SK-N-SH (cell line): ENCODE measurements at regions not wholly inside any gene's neighbourhood (a gene's known extent, or its start where the extent isn't known, plus 50 kb on each side); places are given as distances from the start of the nearest gene placed in this dataset.

Experiments used
- CTCF ChIA-PET: fragments of 300-600, 350-600 bp; formaldehyde crosslinking; extraction: SDS; loops from one replicate; lab custom pipeline; 2021; lab: Yijun Ruan, JAX
- POLR2A ChIA-PET: fragments of 350-600 bp; sonication (Branson Sonifier 250); formaldehyde crosslinking; extraction: SDS; loops from one replicate; lab custom pipeline; 2020; ENCODE audit warnings: antibody characterized with exemption, inconsistent platforms; lab: Yijun Ruan, JAX
- DNase-seq: peaks from one replicate; pipeline ENCODE4 v3.0.0; 2012
- H2AFZ ChIP-seq: fragments of 200-600 bp; sonication (generic); 2 replicates; pipeline ENCODE4 v1.8.1; 2016; ENCODE audit warnings: antibody characterized with exemption, mild to moderate bottlenecking, low read depth
- H3F3A ChIP-seq: fragments of 200-600 bp; sonication (generic); replicated peaks from 2 replicates; pipeline ENCODE3; 2016; ENCODE audit warnings: antibody characterized with exemption, mild to moderate bottlenecking; ENCODE audit not compliant: insufficient read depth
- H3K27ac ChIP-seq, 2 experiments: fragments of 200-500 bp in 1 of 2; fragments of 200-600 bp in 1 of 2; sonication (Bioruptor generic) in 1 of 2; sonication (generic), shearing (Covaris generic) in 1 of 2; 2 replicates each; pipeline versions ENCODE4 v1.5.1 to v1.6.1; 2014 to 2016; ENCODE audit warnings: low read depth in 2 of 2, inconsistent platforms in 1 of 2, low read length in 1 of 2, mild to moderate bottlenecking in 1 of 2, mixed read lengths in 1 of 2
- H3K27me3 ChIP-seq: fragments of 200-600 bp; sonication (generic), shearing (Covaris generic); 2 replicates; pipeline ENCODE4 v1.6.1; 2016; ENCODE audit warnings: mixed run types; ENCODE audit not compliant: insufficient read depth
- H3K36me3 ChIP-seq, 2 experiments: fragments of 200-500 bp in 1 of 2; fragments of 200-600 bp in 1 of 2; sonication (Bioruptor generic) in 1 of 2; sonication (generic) in 1 of 2; replicated peaks in 1 of 2; 2 replicates each; pipeline versions ENCODE3 to v1.5.1; 2014 to 2016; ENCODE audit warnings: low read length in 1 of 2, mild to moderate bottlenecking in 1 of 2; ENCODE audit not compliant: insufficient read depth in 2 of 2, control insufficient read depth in 1 of 2
- H3K4me1 ChIP-seq, 2 experiments: fragments of 200-500 bp in 1 of 2; fragments of 200-600 bp in 1 of 2; sonication (Bioruptor generic) in 1 of 2; sonication (generic), shearing (Covaris generic) in 1 of 2; 2 replicates each; pipeline versions ENCODE4 v1.5.1 to v1.6.1; 2014 to 2016; ENCODE audit warnings: low read depth in 1 of 2, low read length in 1 of 2, mixed run types in 1 of 2; ENCODE audit not compliant: insufficient read depth in 2 of 2, control insufficient read depth in 1 of 2
- H3K4me2 ChIP-seq: fragments of 200-600 bp; sonication (generic), shearing (Covaris generic); 2 replicates; pipeline ENCODE4 v1.6.1; 2017; ENCODE audit warnings: mixed run types
- H3K4me3 ChIP-seq, 2 experiments: fragments of 200-500 bp in 1 of 2; fragments of 200-600 bp in 1 of 2; sonication (Bioruptor generic) in 1 of 2; sonication (generic), shearing (Covaris generic) in 1 of 2; 2 replicates each; pipeline versions ENCODE4 v1.5.1 to v1.8.1; 2014 to 2016; ENCODE audit warnings: low read depth in 2 of 2, inconsistent platforms in 1 of 2, low read length in 1 of 2, mild to moderate bottlenecking in 1 of 2, mixed read lengths in 1 of 2, moderate library complexity in 1 of 2
- H3K79me2 ChIP-seq: fragments of 200-600 bp; sonication (generic); 2 replicates; pipeline ENCODE4 v1.8.1; 2017; ENCODE audit warnings: mild to moderate bottlenecking; ENCODE audit not compliant: insufficient read depth
- H3K9ac ChIP-seq: fragments of 200-600 bp; sonication (generic); 2 replicates; pipeline ENCODE4 v1.6.1; 2017; ENCODE audit warnings: mixed run types
- H3K9me2 ChIP-seq: fragments of 200-600 bp; sonication (generic); 2 replicates; pipeline ENCODE4 v1.6.1; 2017; ENCODE audit warnings: mixed run types
- H3K9me3 ChIP-seq: fragments of 200-600 bp; sonication (generic); 2 replicates; pipeline ENCODE4 v1.6.1; 2017; ENCODE audit warnings: mixed run types, mild to moderate bottlenecking, moderate library complexity
- H4K20me1 ChIP-seq: fragments of 200-600 bp; sonication (generic); 2 replicates; pipeline ENCODE4 v1.6.1; 2017; ENCODE audit warnings: mild to moderate bottlenecking, mixed run types; ENCODE audit not compliant: insufficient read depth
- EP300 ChIP-seq, 2 experiments: IDR thresholded peaks; 2 replicates each; pipeline versions ENCODE4 v1.4.0 to v1.6.1; 2012; ENCODE audit warnings: borderline replicate concordance in 1 of 2, low read depth in 1 of 2, low read length in 1 of 2
- EZH2phosphoT487 ChIP-seq: fragments of 200-600 bp; sonication (generic); IDR thresholded peaks from 2 replicates; pipeline ENCODE4 v1.6.1; 2017; ENCODE audit warnings: low read depth, mixed run types, mild to moderate bottlenecking, antibody characterized with exemption, moderate library complexity, borderline replicate concordance
- FOSL2 ChIP-seq: IDR thresholded peaks from 2 replicates; pipeline ENCODE4 v1.4.0; 2012; ENCODE audit warnings: low read depth, mild to moderate bottlenecking, moderate library complexity, borderline replicate concordance
- FOXM1 ChIP-seq: IDR thresholded peaks from 2 replicates; pipeline ENCODE4 v1.4.0; 2012; ENCODE audit warnings: low read depth, mild to moderate bottlenecking
- GABPA ChIP-seq: IDR thresholded peaks from 2 replicates; pipeline ENCODE4 v1.4.0; 2012; ENCODE audit warnings: low read depth, mild to moderate bottlenecking
- JUND ChIP-seq: IDR thresholded peaks from 2 replicates; pipeline ENCODE4 v1.4.0; 2012
- MEF2A ChIP-seq: IDR thresholded peaks from 2 replicates; pipeline ENCODE4 v1.4.0; 2012; ENCODE audit warnings: low read depth, borderline replicate concordance
- NRF1 ChIP-seq: IDR thresholded peaks from 2 replicates; pipeline ENCODE4 v1.6.1; 2012; ENCODE audit warnings: low read depth, mild to moderate bottlenecking, low read length
- POLR2AphosphoS5 ChIP-seq: IDR thresholded peaks from 2 replicates; pipeline ENCODE4 v1.6.1; 2012; ENCODE audit warnings: low read depth, low read length
- RAD21 ChIP-seq: IDR thresholded peaks from 2 replicates; pipeline ENCODE4 v1.6.1; 2012; ENCODE audit warnings: mild to moderate bottlenecking, low read length
- RCOR1 ChIP-seq: fragments of 150-350 bp; IDR thresholded peaks from 2 replicates; pipeline ENCODE4 v1.6.1; 2017; ENCODE audit warnings: antibody characterized with exemption, low read length
- RFX5 ChIP-seq: IDR thresholded peaks from 2 replicates; pipeline ENCODE4 v1.6.1; 2012; ENCODE audit warnings: mild to moderate bottlenecking, improper control_type of control experiment, low read length
- RXRA ChIP-seq: IDR thresholded peaks from 2 replicates; pipeline ENCODE4 v1.4.0; 2012; ENCODE audit warnings: low read depth, mild to moderate bottlenecking, borderline replicate concordance
- SIN3A ChIP-seq: IDR thresholded peaks from 2 replicates; pipeline ENCODE4 v1.6.1; 2012; ENCODE audit warnings: low read depth, mild to moderate bottlenecking, low read length, moderate library complexity, borderline replicate concordance
- TCF12 ChIP-seq: IDR thresholded peaks from 2 replicates; pipeline ENCODE4 v1.4.0; 2012
- TEAD4 ChIP-seq: IDR thresholded peaks from 2 replicates; pipeline ENCODE4 v1.4.0; 2012; ENCODE audit warnings: mild to moderate bottlenecking, borderline replicate concordance; ENCODE audit not compliant: insufficient read depth
- WGBS: methylation state at CpG from one replicate; pipeline ENCODE4 v1.1.6; 2017; ENCODE audit warnings: low lambda C conversion rate; 5-methylcytosine and 5-hydroxymethylcytosine counted together
- TF ChIP-seq, protein P1 (sequence below): fragments of 150-350 bp; IDR thresholded peaks from 2 replicates; pipeline ENCODE4 v1.6.1; 2017; ENCODE audit warnings: antibody characterized with exemption, low read length, low read depth, borderline replicate concordance
- TF ChIP-seq, protein P2 (sequence below): IDR thresholded peaks from 2 replicates; pipeline ENCODE4 v1.6.1; 2012; ENCODE audit warnings: mild to moderate bottlenecking, low read depth, low read length, moderate library complexity

DNA sequence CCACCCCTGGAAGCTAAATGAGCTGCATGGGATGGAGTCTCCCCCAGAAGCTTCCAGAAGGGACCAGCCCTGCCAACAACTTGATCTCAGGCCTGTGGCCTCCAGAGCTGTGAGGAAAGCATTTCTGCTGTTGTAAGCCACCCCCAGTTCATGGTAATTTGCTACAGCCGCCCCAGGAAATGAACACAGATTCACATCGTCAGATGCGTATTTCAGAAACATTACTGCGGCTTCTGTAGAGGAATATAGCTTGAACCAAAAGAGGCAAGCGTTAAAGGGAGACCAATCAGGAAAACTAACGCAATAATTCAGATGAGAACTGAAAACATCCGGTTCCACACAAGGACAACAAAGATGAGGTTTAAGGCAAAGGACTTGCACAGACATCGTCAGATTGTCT is 128.4 kb upstream of the TBL1X start:
- no peaks in the 10 kb centered on the region for H3K36me3 ChIP-seq
- H2AFZ ChIP-seq = no peak overlapping the region
- H3K4me1 ChIP-seq = peaks cover 9 to 13% of the 10 kb centered on the region in 2 experiments; a peak in 3 of 4 replicates
- H3K27me3 ChIP-seq = 0 out of 2 replicates have a peak, but pooled peaks cover 5% of the 10 kb centered on the region
- POLR2A ChIA-PET = no interaction called here
- TF ChIP-seq POLR2AphosphoS5 (no peak), SIN3A (no peak), TEAD4 (no peak), FOSL2 (no peak), GABPA (no peak), EZH2phosphoT487 (no peak), EP300 (IDR thresholded peaks at IDR 0.05; ENCODE audit: borderline replicate concordance in 1 of 2, low read depth in 1 of 2, low read length in 1 of 2) (no peak), RAD21 (no peak), RFX5 (no peak), TCF12 (no peak), JUND (no peak), RXRA (no peak), MEF2A (no peak), FOXM1 (no peak), RCOR1 (no peak), NRF1 (no peak)
- TF ChIP-seq, protein P1, sequence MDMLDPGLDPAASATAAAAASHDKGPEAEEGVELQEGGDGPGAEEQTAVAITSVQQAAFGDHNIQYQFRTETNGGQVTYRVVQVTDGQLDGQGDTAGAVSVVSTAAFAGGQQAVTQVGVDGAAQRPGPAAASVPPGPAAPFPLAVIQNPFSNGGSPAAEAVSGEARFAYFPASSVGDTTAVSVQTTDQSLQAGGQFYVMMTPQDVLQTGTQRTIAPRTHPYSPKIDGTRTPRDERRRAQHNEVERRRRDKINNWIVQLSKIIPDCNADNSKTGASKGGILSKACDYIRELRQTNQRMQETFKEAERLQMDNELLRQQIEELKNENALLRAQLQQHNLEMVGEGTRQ = no peak
- TF ChIP-seq, protein P2, sequence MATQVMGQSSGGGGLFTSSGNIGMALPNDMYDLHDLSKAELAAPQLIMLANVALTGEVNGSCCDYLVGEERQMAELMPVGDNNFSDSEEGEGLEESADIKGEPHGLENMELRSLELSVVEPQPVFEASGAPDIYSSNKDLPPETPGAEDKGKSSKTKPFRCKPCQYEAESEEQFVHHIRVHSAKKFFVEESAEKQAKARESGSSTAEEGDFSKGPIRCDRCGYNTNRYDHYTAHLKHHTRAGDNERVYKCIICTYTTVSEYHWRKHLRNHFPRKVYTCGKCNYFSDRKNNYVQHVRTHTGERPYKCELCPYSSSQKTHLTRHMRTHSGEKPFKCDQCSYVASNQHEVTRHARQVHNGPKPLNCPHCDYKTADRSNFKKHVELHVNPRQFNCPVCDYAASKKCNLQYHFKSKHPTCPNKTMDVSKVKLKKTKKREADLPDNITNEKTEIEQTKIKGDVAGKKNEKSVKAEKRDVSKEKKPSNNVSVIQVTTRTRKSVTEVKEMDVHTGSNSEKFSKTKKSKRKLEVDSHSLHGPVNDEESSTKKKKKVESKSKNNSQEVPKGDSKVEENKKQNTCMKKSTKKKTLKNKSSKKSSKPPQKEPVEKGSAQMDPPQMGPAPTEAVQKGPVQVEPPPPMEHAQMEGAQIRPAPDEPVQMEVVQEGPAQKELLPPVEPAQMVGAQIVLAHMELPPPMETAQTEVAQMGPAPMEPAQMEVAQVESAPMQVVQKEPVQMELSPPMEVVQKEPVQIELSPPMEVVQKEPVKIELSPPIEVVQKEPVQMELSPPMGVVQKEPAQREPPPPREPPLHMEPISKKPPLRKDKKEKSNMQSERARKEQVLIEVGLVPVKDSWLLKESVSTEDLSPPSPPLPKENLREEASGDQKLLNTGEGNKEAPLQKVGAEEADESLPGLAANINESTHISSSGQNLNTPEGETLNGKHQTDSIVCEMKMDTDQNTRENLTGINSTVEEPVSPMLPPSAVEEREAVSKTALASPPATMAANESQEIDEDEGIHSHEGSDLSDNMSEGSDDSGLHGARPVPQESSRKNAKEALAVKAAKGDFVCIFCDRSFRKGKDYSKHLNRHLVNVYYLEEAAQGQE = no peak
- TF ChIP-seq, all 33 proteins: peak for 0
- Histone ChIP-seq H3F3A (no peaks in the 10 kb centered on the region), H3K79me2 (no peaks in the 10 kb centered on the region), H3K4me2 (no peak overlapping the region), H3K9me3 (no peaks in the 10 kb centered on the region), H3K9me2 (no peaks in the 10 kb centered on the region), H3K4me3 (no peak overlapping the region), H4K20me1 (no peaks in the 10 kb centered on the region), H3K27ac (no peak overlapping the region), H3K9ac (no peak overlapping the region)
- WGBS = 57% methylated on average over 8 of the region's 8 CpGs
- no peak for DNase-seq
- CTCF ChIA-PET = interaction anchor here (1.0 to 1.2 kb wide), 2 partner anchors 17 to 520 kb away, joined by 3 to 4 read pairs; no protein-coding TSS in a partner anchor
